Right atrium auricular region (tissue), 2 donors: ENCODE measurements at regions not wholly inside any gene's neighbourhood (a gene's known extent, or its start where the extent isn't known, plus 50 kb on each side); places are given as distances from the start of the nearest gene placed in this dataset.
"Not testable (repeated sequence)": the region's sequence is repeated elsewhere in the genome, so short reads cannot be mapped to it uniquely, and the experiment has no call there.

Experiments
- DNase-seq: peaks from one replicate; pipeline ENCODE4 v3.0.0-alpha.2; 2019; ENCODE audit warnings: low spot score
- H3K27ac ChIP-seq, 2 donors: fragments of 200-600 bp; sonication (generic); 1 replicate in 1 of 2; 2 replicates in 1 of 2; pipeline ENCODE4 v1.5.1; 2016 to 2019
- H3K27me3 ChIP-seq, 2 donors: fragments of 200-600 bp; sonication (generic); one replicate each; pipeline versions ENCODE4 v1.5.1 to v1.6.0; 2017 to 2019
- H3K36me3 ChIP-seq: fragments of 200-600 bp; sonication (generic); one replicate; pipeline ENCODE4 v1.5.1; 2016
- H3K4me1 ChIP-seq, 2 donors: fragments of 200-600 bp; sonication (generic); one replicate each; pipeline versions ENCODE4 v1.5.1 to v1.6.0; 2017 to 2019
- H3K4me3 ChIP-seq, 2 donors: fragments of 200-600 bp; sonication (generic); 1 replicate in 1 of 2; 2 replicates in 1 of 2; pipeline ENCODE4 v1.5.1; 2017 to 2019; ENCODE audit warnings: mild to moderate bottlenecking in 1 of 2, moderate library complexity in 1 of 2
- H3K9me3 ChIP-seq, 2 donors: fragments of 200-600 bp; sonication (generic); one replicate each; pipeline ENCODE4 v1.5.1; 2019
- CTCF ChIP-seq, 2 donors: fragments of 200-600 bp; sonication (generic); IDR thresholded peaks; one replicate each; pipeline ENCODE4 v1.5.1; 2019; ENCODE audit warnings: antibody characterized with exemption in 2 of 2

- H3K36me3 ChIP-seq, H3K4me3 ChIP-seq, H3K27me3 ChIP-seq, H3K4me1 ChIP-seq, H3K9me3 ChIP-seq, H3K27ac ChIP-seq, DNase-seq: not testable (repeated sequence)
Observed at GRCh38 chr4:27075603-27076002, 215.0 kb downstream of the STIM2 start.

- TF ChIP-seq CTCF (IDR thresholded peaks at IDR 0.05), result no peak
- no peak overlapping the region for H3K27ac ChIP-seq
Observed at GRCh38 chr4:27078934-27079455, 218.4 kb downstream of the STIM2 start.

GRCh38 chr4:27081675-27082586, 221.3 kb downstream of the STIM2 start:
- no peaks in the 10 kb centered on the region for H3K36me3 ChIP-seq
- H3K9me3 ChIP-seq, result peaks cover 0 to 4% of the 10 kb centered on the region in 2 donors
- DNase-seq, result no peak
- peaks cover 0 to 8% of the 10 kb centered on the region in 2 donors for H3K27me3 ChIP-seq
- no peak overlapping the region for H3K4me3 ChIP-seq
- peaks cover 0 to 10% of the 10 kb centered on the region in 2 donors for H3K4me1 ChIP-seq
- TF ChIP-seq CTCF (IDR thresholded peaks at IDR 0.05), result no peak
- no peak overlapping the region for H3K27ac ChIP-seq

More at GRCh38 chr4:27078934-27079455, 218.4 kb downstream of the STIM2 start:
- no peak overlapping the region for H3K4me3 ChIP-seq
- no peaks in the 10 kb centered on the region for H3K36me3 ChIP-seq
- H3K4me1 ChIP-seq, result no peaks in the 10 kb centered on the region
- H3K9me3 ChIP-seq, result peaks cover 0 to 4% of the 10 kb centered on the region in 2 donors
- no peaks in the 10 kb centered on the region for H3K27me3 ChIP-seq
- no peak for DNase-seq

GRCh38 chr4:27082776-27083175, 222.1 kb downstream of the STIM2 start:
- Histone ChIP-seq H3K27ac (no peak overlapping the region), H3K27me3 (peaks cover 0 to 8% of the 10 kb centered on the region in 2 donors), H3K4me3 (no peak overlapping the region)

GRCh38 chr4:27084685-27085361, 224.2 kb downstream of the STIM2 start:
- Histone ChIP-seq H3K4me3 (peak overlapping the region; percentile 10 to 34), H3K36me3 (no peaks in the 10 kb centered on the region), H3K4me1 (peaks cover 0 to 10% of the 10 kb centered on the region in 2 donors), H3K9me3 (no peaks in the 10 kb centered on the region), H3K27me3 (peaks cover 0 to 8% of the 10 kb centered on the region in 2 donors), H3K27ac (no peak overlapping the region)
- TF ChIP-seq CTCF (IDR thresholded peaks at IDR 0.05), result peak in 1 of 2 donors; percentile 35
- no peak for DNase-seq

More at GRCh38 chr4:27082776-27083175, 222.1 kb downstream of the STIM2 start:
- Histone ChIP-seq H3K36me3 (no peaks in the 10 kb centered on the region), H3K4me1 (peaks cover 0 to 10% of the 10 kb centered on the region in 2 donors), H3K9me3 (peaks cover 0 to 2% of the 10 kb centered on the region in 2 donors)
- TF ChIP-seq CTCF (IDR thresholded peaks at IDR 0.05), result no peak
- DNase-seq, result no peak

GRCh38 chr4:27085396-27085795, 224.8 kb downstream of the STIM2 start:
- Histone ChIP-seq H3K36me3 (no peaks in the 10 kb centered on the region), H3K27me3 (peaks cover 0 to 8% of the 10 kb centered on the region in 2 donors), H3K9me3 (no peaks in the 10 kb centered on the region), H3K4me1 (peaks cover 0 to 10% of the 10 kb centered on the region in 2 donors), H3K27ac (no peak overlapping the region), H3K4me3 (no peak overlapping the region)
- TF ChIP-seq CTCF (IDR thresholded peaks at IDR 0.05), result no peak
- no peak for DNase-seq
